ENCODE measurements at regions not wholly inside any gene's neighbourhood (a gene's known extent, or its start where the extent isn't known, plus 50 kb on each side); places are given as distances from the start of the nearest gene placed in this dataset.

GRCh38 chr5:97922776-97923175 is 739.7 kb upstream of the RIOK2 start:
- H4K20me1 ChIP-seq (ENCODE audit: control insufficient read depth, insufficient read depth, low read length, poor library complexity, severe bottlenecking): no peaks in the 10 kb centered on the region
- no peaks in the 10 kb centered on the region for H3K36me3 ChIP-seq (replicated peaks in 1 of 2; ENCODE audit: control extremely low read depth in 1 of 2, control insufficient read depth in 1 of 2, extremely low read depth in 1 of 2, insufficient read depth in 2 of 2, low read length in 1 of 2)
- H3K9me3 ChIP-seq (ENCODE audit: control extremely low read depth in 1 of 3, control insufficient read depth in 2 of 3, insufficient read depth in 1 of 3, low read length in 2 of 3): no peaks in the 10 kb centered on the region
- no peak overlapping the region for H2AFZ ChIP-seq (ENCODE audit: insufficient read depth, low read depth, low read length, poor library complexity, severe bottlenecking)
- Mint-ChIP-seq H3K27ac (no peak overlapping the region), H3K4me3 (no peak overlapping the region), H3K4me1 (no peaks in the 10 kb centered on the region), H3K9me3 (ENCODE audit: insufficient read depth) (peaks cover 2% of the 10 kb centered on the region), H3K27me3 (no peaks in the 10 kb centered on the region)
- no peak for ATAC-seq (ENCODE audit: low read depth)
- DNase-seq: no peak
- ChIA-PET POLR2A (no interaction called here), CTCF (no interaction called here)
- H3K27me3 ChIP-seq (replicated peaks in 1 of 4; ENCODE audit: control extremely low read depth in 1 of 4, control insufficient read depth in 3 of 4, insufficient read depth in 4 of 4, low read length in 3 of 4): no peaks in the 10 kb centered on the region
- H3K9ac ChIP-seq (ENCODE audit: low read length): no peak overlapping the region
- H3K4me3 ChIP-seq (ENCODE audit: control extremely low read depth in 1 of 5, extremely low read depth in 1 of 5, insufficient read depth in 1 of 5, low read depth in 2 of 5, low read length in 4 of 5): no peak overlapping the region
- intact Hi-C loops (cut with micrococcal nuclease): no loop called here
- no peak for TF ChIP-seq EZH2 (IDR thresholded peaks at IDR 0.05; ENCODE audit: borderline replicate concordance, insufficient read depth, low read depth, low read length, poor library complexity, severe bottlenecking)
- no peak for TF ChIP-seq CTCF (IDR thresholded peaks at IDR 0.05)
- peaks cover 0 to 6% of the 10 kb centered on the region in 2 donors for H3K4me1 ChIP-seq (ENCODE audit: control insufficient read depth in 2 of 2, insufficient read depth in 2 of 2, low read length in 2 of 2)
- H3K4me2 ChIP-seq (replicated peaks; ENCODE audit: low read depth, low read length, poor library complexity, severe bottlenecking): no peak overlapping the region
- no peak overlapping the region for H3K27ac ChIP-seq (ENCODE audit: low read length in 2 of 2)
- WGBS (ENCODE audit: insufficient coverage): 96% methylated on average over 3 of the region's 5 CpGs
- H3K79me2 ChIP-seq (ENCODE audit: control insufficient read depth, insufficient read depth, low read length): no peaks in the 10 kb centered on the region

GRCh38 chr5:97923496-97923895 is 740.4 kb upstream of the RIOK2 start:
- Histone ChIP-seq H3K27ac (ENCODE audit: low read length in 2 of 2) (no peak overlapping the region), H3K4me1 (ENCODE audit: control insufficient read depth in 2 of 2, insufficient read depth in 2 of 2, low read length in 2 of 2) (peaks cover 0 to 6% of the 10 kb centered on the region in 2 donors), H3K9ac (ENCODE audit: low read length) (no peak overlapping the region), H3K4me2 (replicated peaks; ENCODE audit: low read depth, low read length, poor library complexity, severe bottlenecking) (no peak overlapping the region), H3K36me3 (replicated peaks in 1 of 2; ENCODE audit: control extremely low read depth in 1 of 2, control insufficient read depth in 1 of 2, extremely low read depth in 1 of 2, insufficient read depth in 2 of 2, low read length in 1 of 2) (no peaks in the 10 kb centered on the region), H3K79me2 (ENCODE audit: control insufficient read depth, insufficient read depth, low read length) (no peaks in the 10 kb centered on the region), H3K27me3 (replicated peaks in 1 of 4; ENCODE audit: control extremely low read depth in 1 of 4, control insufficient read depth in 3 of 4, insufficient read depth in 4 of 4, low read length in 3 of 4) (no peaks in the 10 kb centered on the region), H4K20me1 (ENCODE audit: control insufficient read depth, insufficient read depth, low read length, poor library complexity, severe bottlenecking) (no peaks in the 10 kb centered on the region), H3K9me3 (ENCODE audit: control extremely low read depth in 1 of 3, control insufficient read depth in 2 of 3, insufficient read depth in 1 of 3, low read length in 2 of 3) (no peaks in the 10 kb centered on the region), H3K4me3 (ENCODE audit: control extremely low read depth in 1 of 5, extremely low read depth in 1 of 5, insufficient read depth in 1 of 5, low read depth in 2 of 5, low read length in 4 of 5) (no peak overlapping the region), H2AFZ (ENCODE audit: insufficient read depth, low read depth, low read length, poor library complexity, severe bottlenecking) (no peak overlapping the region)
- no peak for ATAC-seq (ENCODE audit: low read depth)
- TF ChIP-seq EZH2 (IDR thresholded peaks at IDR 0.05; ENCODE audit: borderline replicate concordance, insufficient read depth, low read depth, low read length, poor library complexity, severe bottlenecking): no peak
- TF ChIP-seq CTCF (IDR thresholded peaks at IDR 0.05): no peak
- no peaks in the 10 kb centered on the region for H3K4me1 Mint-ChIP-seq
- H3K27me3 Mint-ChIP-seq: no peaks in the 10 kb centered on the region
- peaks cover 2% of the 10 kb centered on the region for H3K9me3 Mint-ChIP-seq (ENCODE audit: insufficient read depth)
- no peak overlapping the region for H3K27ac Mint-ChIP-seq
- ChIA-PET POLR2A (no interaction called here), CTCF (no interaction called here)
- no peak overlapping the region for H3K4me3 Mint-ChIP-seq
- DNase-seq: no peak
- intact Hi-C loops (cut with micrococcal nuclease): no loop called here
